NT2/D1 (cell line): ENCODE measurements at regions not wholly inside any gene's neighbourhood (a gene's known extent, or its start where the extent isn't known, plus 50 kb on each side); places are given as distances from the start of the nearest gene placed in this dataset.

Experiments
- SUZ12 ChIP-seq: IDR thresholded peaks from 2 replicates; pipeline ENCODE4 v1.6.1; 2011; ENCODE audit not compliant: insufficient read length, insufficient read depth; ENCODE audit errors: extremely low read depth
- YY1 ChIP-seq: IDR thresholded peaks from 2 replicates; pipeline ENCODE4 v1.6.1; 2011; ENCODE audit not compliant: insufficient read length, insufficient read depth
- ZNF274 ChIP-seq: IDR thresholded peaks from 2 replicates; pipeline ENCODE4 v1.6.1; 2011; ENCODE audit warnings: mild to moderate bottlenecking, low read depth, low read length

GRCh38 chr15:81899730-81900129 lies 146.1 kb downstream of the MEX3B start:
- no peak for TF ChIP-seq ZNF274
- no peak for TF ChIP-seq SUZ12
- no peak for TF ChIP-seq YY1
